NCI-H2029 (cell line): ENCODE measurements at regions not wholly inside any gene's neighbourhood (a gene's known extent, or its start where the extent isn't known, plus 50 kb on each side); places are given as distances from the start of the nearest gene placed in this dataset.

Experiments used
- DNase-seq: peaks from one replicate; lab custom pipeline; 2025; lab: John Stamatoyannopoulos, UW

- DNase-seq = no peak
These were observed 81.9 kb upstream of the PGR start for GRCh38 chr11:101211407-101211975.

GRCh38 chr11:101202614-101203013 lies 73.0 kb upstream of the PGR start:
- DNase-seq = no peak

GRCh38 chr11:101199416-101199815 lies 69.8 kb upstream of the PGR start:
- DNase-seq = no peak

- no peak for DNase-seq
These were observed 65.7 kb upstream of the PGR start for GRCh38 chr11:101195294-101195693.

- DNase-seq = no peak
These were observed 59.2 kb upstream of the PGR start for GRCh38 chr11:101188801-101189200.

- no peak for DNase-seq
These were observed 58.6 kb upstream of the PGR start for GRCh38 chr11:101188173-101188572.

- DNase-seq = no peak
These were observed 58.1 kb upstream of the PGR start for GRCh38 chr11:101187748-101188147.

GRCh38 chr11:101185985-101186384 lies 56.4 kb upstream of the PGR start:
- DNase-seq = no peak

GRCh38 chr11:101182467-101182866 lies 52.9 kb upstream of the PGR start:
- no peak for DNase-seq

- DNase-seq = no peak
These were observed 50.9 kb upstream of the PGR start for GRCh38 chr11:101180481-101180880.
